ENCODE measurements at regions not wholly inside any gene's neighbourhood (a gene's known extent, or its start where the extent isn't known, plus 50 kb on each side); places are given as distances from the start of the nearest gene placed in this dataset.
"Not testable (repeated sequence)": the region's sequence is repeated elsewhere in the genome, so short reads cannot be mapped to it uniquely, and the experiment has no call there.

DNA sequence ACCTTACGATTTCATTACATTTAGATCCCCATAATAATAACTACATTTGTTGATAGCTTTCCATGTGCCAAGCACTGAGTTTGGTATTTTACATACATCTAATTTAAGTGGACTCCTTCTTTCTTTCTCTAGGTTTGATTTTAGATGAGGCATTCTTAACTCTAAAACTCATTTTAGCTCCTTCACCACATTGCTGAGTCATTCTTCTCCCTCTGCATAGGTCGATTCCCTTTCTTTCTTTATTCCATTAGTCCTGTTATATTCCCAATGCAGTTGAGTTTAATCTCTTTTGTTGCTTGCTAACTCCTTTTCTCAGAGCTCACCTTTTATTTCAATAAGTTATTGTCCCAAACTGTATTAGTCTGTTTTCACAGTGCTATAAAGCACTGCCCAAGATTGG is 329.8 kb downstream of the TAF11L14 start:
- DNase-seq (ENCODE audit: low read depth) = peak; percentile 18

DNA sequence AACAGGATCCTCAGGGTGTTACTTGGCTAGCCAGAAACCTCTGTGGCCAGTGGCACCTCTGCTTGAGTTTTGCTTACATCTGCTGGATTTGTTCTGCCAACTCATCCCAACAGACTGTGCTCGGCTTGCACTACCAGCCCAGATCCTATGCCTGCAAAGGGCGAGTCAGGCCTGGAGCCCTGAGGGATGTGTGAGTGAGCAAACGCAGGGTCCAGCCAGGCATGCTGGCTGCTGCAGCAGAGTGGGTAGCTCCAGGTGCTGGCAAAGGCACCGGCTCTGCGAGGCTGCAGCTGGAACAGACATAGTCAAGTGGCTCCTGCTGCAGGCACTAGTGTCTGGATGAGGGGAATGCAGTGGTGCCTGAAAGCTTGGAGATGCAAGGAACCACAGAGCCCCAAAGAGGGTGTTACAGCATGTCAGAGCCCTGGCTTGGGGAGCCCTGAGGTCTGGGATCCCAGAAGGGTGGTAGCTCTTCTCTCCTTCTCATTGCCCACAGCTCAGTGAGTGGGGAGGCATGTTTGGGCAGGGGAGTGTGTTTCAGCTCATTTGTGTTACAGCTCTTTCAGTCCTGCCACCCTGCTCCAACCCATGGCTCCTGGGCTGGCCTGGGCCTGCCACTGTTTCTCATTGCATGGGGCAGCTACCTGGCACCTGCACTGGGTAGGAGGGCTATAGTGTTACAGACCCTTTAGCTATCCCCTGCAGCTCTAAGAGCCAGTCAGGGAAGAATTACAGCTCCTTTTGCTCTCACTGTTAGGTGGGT is 332.6 kb downstream of the TAF11L14 start:
- peak; percentile 7 for DNase-seq (ENCODE audit: low read depth)

DNA sequence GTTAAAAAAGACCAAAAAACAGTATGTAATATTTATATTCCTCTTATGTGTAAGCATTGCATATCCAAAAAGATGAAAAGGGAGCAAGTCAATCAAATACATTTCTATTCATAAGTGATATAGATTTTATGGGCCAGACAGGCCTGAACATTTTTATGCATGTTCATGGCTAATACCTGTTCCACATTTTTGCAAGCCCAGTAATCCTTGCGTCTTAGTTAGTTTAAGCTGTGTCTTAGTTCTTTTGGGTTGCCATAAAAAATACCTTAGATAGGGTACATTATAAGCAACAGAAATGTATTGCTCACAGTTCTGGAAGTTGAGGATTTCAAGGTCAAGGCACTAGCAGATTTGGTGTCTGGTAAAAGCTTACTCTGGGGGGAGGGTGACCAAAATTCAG is 342.1 kb downstream of the TAF11L14 start:
- DNase-seq (ENCODE audit: low read depth) = no peak

DNA sequence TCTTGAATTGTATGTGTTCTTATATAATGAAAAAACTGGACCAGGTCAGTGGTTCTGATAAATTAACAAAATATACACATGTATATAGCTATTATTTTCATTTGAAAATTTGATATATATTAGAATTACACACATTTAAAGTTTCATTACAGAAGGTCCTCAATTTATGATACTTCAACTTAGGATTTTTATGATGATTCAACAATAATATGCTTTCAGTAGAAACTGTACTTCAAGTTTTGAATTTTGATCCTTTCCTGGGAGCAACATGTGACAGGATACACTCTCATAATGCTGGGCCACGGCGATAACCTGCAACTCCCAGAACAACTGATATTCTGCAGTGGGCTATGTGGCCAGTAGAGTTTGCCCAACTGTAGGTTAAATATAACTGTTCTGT is 344.7 kb downstream of the TAF11L14 start:
- DNase-seq (ENCODE audit: low read depth) = no peak

DNA sequence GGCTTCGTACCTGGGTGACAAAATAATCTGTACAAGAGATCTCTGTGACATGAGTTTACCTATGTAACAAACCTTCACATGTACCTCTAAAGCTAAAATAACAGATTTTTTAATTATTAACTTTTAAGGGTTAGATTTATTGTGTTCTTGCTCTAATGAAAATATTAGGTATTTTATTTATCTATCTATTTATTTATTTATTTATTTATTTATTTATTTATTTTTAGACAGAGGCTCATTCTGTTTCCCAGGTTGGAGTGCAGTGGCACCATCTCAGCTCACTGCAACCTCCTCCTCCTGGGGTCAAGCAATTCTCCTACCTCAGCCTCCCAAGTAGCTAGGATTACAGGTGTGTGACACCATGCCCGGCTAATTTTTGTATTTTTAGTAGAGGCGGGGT is 348.4 kb downstream of the TAF11L14 start:
- DNase-seq (ENCODE audit: low read depth) = not testable (repeated sequence)

DNA sequence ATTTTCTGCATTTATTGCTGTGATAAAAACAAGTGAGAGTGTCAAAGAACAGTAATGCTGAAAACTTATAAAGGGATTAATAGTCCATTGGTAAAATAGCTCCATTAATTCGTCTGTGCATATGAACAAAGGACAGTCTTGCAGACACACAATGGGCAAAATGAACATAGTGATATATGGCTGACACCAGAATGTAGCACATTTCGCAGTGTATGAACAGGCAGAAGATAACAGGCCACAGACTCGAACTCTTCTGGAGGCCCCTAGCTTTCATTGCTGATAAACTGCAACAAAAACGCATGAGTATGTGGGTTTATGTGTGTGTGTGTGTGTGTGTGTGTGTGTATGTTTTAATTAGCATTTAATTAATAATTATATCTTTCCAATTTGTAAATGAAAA is 354.8 kb downstream of the TAF11L14 start:
- DNase-seq (ENCODE audit: low read depth) = no peak

DNA sequence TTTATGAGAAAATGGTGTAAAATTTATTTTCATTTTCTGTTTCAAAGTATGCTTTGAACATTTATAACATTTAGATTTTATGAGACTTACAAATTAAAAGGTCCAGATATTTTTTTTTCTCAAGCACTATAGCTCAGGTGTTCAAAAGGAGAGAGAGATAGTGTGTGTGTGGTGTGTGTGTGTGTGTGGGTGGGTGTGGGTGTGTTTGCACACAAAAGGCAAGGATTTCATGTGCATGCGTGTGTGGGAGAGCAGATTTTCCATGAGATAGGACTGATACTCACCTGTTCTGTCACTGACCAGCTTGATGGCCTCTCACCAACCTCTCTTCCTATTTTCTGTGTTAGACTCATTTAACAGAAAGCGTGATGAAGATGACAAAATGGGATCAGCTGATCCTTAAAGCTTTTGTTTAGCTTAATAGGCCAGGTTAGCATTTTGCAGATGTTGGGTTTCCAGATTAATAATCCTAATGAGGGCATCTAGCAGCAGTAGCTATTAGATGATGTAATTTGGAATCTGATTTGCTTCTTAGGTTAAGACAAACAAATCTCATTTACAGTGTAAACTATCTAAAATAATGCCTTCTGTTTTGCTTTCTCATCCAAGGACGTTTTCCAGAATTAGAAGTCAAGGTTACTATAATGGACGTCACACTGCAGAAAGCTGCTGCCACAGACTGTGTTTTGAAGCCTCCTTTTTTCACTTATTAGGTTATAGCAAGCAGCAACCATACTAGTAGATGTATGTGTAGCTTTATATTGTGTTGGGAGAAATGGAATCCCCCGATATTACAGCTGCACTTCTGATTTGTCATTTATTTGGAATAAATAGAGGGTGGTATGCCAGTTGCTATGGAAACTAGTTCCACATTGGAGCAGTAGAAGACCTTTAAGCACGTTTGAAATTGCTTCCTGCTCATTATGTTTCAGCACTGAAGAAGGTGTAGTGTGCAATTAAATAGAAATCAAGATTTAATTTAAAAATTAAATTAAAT is 355.6 kb downstream of the TAF11L14 start:
- DNase-seq (ENCODE audit: low read depth) = no peak

DNA sequence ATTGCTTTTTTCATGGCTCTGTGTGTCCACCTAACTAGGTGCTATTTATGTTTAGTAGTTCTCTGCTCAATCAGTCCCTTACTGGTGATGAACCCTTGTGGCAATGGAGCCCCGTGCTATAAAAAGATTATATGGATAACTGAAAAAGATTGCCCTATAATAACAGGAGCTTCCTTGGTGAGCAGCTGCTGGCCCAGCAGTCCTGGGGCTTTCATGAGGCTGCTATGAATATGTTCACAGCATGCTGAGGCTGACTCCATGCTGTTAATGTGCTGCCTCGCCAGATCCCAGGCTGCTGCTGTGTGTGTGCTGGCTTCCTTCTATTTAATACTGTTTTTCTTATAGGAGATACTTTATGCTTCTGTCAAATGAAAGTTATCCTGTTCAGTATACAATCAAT is 357.5 kb downstream of the TAF11L14 start:
- DNase-seq (ENCODE audit: low read depth) = no peak

DNA sequence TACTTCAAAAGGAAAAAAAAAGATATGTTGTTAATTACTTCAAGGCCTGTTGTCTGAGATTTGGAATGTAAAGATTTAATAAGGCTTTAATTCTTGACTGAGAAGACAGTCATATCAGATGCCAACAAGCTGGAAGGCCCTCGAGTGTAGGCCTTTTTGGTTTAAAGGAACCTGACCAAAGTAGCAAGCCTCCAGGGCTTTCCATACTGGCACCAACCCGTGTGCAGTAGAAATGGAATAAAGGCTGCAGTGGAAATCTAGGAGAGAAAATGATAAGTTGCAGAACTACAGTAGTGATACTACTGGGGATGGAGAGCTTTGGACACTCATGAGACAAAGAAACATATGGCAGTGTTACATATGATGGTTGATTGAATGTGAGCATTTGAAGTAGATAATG is 358.0 kb downstream of the TAF11L14 start:
- no peak for DNase-seq (ENCODE audit: low read depth)

DNA sequence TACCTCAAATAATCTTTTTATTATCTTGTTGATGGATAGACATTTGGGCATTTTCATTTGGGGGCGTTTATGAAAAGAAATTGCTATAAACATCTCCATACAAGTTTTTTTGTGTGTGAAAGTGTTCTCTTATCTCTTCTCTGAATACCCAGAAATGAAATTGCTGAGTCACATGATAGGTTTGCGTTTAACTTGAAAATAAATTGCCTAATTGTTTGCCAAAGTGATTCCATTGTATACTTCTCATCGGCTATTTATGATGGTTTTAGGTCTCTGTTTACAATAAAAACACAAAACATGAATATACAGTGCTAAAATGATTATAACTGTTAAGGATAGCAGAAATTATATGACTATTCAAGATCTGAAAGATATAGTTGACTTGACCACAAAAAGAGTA is 361.7 kb downstream of the TAF11L14 start:
- no peak for DNase-seq (ENCODE audit: low read depth)

DNA sequence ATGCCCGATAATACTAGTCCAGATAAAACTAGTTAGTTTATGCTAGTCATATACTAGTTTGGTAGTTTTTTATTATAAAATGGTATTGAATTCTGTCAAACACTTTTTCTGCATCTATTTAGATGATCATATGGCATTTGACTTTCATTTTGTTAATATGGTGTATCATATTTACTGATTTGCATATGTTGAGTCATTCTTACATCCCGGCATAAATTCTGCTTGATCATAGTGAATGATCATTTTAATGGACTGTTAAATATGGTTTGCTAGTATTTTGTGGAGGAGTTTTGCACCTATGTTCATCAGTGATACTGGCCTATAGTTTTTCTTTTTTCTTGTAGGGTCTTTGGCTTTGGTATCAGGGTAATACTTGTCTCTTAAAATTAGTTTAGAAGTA is 365.6 kb downstream of the TAF11L14 start:
- DNase-seq (ENCODE audit: low read depth) = no peak

DNA sequence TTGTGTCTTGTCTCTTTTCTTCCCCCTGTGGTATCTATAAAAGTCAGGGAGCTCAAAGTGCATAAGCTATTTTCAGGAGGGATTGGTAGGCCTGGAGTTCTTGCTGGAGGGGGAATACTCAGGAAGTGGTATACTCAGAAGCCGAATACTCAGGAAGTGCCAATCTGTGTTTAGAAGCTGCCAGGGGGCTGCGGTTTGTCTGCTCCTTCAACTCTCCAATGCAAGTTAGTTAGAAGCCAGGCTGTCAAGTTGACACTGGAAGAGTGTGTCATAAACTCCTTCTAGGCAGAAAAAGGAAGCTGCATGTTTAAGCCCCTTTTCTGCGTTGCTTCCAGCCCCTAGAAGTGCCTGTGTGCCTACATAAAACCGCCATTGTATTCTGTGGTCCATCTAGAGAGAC is 366.5 kb downstream of the TAF11L14 start:
- DNase-seq (ENCODE audit: low read depth) = peak; percentile 95

DNA sequence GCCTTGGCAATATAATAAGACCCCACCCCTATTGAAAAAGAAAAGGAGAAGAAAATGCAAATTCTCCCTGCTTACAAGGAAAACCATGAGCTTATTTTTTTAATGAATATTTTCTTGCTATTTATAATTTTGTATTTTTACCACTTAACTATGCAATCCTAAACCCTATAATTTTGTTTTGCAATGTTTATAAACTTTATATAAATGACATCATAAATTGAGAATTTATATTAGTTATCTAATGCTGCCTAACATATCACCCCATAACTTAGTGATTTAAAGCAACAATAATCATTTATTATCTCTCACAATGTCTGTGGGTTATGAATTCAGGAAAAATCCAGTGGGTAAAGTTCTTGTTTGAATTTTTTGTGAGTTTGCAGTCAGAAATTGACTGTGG is 369.1 kb downstream of the TAF11L14 start:
- DNase-seq (ENCODE audit: low read depth) = no peak

DNA sequence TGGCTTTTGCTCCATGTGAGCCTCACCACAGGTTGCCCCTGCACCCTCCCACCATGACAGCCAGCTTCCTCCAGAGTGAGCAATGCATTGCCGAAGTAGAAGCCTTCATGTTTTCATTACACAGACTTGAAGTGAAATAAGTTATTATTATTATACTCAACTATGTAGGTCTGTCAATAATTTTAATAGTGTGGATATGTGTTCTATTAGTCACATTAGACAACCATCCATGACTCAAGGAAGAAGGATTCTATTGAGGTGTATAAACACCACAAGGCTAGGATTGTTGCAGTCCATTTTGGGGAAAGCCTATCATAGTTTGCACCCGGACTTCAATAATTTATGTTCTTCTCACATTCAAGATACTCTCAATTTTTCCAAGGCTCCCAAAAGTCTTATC is 369.5 kb downstream of the TAF11L14 start:
- DNase-seq (ENCODE audit: low read depth) = no peak

DNA sequence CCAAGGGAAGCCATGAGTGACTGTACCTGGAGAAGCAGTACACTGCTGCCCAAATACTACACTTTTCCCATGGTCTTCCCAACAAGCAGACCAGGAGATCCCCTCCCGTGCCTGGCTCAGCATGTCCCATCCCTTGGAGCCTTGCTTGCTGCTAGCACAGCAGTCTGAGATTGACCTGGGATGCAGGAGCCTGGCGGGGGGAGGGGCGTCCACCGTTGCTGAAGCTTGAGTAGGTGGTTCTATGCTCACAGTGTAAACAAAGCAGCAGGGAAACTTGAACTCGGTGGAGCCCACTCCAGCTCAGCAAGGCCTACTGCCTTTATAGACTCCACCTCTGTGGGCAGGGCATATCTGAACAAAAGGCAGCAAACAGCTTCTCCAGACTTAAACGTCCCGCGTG is 372.0 kb downstream of the TAF11L14 start:
- not testable (repeated sequence) for DNase-seq (ENCODE audit: low read depth)

DNA sequence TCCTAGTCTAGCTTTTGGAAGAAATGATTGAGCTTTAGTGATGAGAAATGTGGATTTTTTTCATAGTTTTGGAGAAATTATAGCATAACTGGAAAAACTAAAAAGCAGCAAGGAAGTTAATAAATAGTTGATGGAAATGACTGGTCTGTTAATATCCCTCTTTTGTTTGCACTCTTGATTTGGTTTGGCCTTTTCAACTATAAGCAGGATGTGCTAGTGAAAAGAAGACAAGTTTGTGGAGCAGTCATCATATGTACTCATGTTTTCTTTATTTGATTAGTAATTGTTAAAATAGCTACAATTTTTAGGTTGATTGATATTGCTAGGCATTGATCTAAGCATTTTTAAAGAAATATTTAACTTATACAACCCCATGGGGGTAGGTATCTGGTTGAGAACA is 374.7 kb downstream of the TAF11L14 start:
- no peak for DNase-seq (ENCODE audit: low read depth)

DNA sequence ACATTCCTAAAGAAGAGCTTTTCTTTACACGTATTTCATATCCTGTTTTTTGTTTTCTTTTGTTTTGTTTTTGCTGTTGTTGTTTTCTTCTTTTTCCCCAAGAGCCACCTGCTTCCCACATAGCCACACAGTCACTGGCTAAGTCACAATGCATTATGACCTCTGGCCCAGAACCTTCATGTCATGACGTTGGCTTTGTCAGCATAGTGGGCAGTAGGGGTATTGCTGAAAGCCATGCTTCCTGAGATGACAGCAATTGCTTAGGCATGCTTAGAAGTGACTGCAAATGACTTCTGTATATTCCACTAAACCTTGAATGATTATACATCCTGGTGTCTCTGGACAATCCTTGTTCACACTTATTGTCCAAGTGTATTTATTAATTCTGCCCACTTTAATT is 375.8 kb downstream of the TAF11L14 start:
- no peak for DNase-seq (ENCODE audit: low read depth)

DNA sequence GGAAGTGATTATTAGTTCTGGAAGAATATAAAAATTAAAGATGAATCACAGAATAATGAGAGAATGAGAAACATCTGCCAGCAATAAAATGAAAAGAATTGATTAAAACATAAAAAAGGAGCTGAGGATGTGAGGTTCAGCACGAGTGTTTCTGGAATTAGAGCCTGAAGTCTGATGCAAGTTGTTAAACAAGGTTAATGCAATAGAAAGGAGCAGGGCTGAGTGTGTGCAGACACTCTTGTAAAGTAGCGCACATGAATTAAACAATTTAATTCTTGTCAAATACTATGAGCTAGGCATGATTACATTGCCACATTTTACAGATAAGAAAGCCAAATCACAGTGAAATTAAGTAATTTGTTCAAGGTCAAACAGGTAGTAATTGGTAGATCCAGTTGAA is 384.2 kb downstream of the TAF11L14 start:
- DNase-seq (ENCODE audit: low read depth) = no peak

DNA sequence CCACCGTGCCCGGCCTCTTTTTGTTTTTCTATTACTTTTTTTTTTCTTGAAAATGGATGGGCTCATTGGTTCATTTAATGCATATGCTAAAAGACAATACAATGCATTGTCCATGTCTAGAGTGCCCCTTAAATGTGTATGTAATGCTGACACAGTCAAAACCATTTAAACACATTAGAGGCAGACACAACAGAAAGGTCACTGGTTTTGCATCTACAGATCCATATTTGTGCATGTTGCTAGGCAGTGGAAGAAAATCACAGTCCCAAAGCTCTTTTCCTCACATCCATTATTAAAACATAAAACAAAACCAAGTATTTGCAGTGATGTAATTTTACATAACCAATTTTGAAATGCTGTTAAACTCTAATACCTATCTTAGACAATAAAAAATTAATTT is 389.0 kb downstream of the TAF11L14 start:
- DNase-seq (ENCODE audit: low read depth) = no peak

DNA sequence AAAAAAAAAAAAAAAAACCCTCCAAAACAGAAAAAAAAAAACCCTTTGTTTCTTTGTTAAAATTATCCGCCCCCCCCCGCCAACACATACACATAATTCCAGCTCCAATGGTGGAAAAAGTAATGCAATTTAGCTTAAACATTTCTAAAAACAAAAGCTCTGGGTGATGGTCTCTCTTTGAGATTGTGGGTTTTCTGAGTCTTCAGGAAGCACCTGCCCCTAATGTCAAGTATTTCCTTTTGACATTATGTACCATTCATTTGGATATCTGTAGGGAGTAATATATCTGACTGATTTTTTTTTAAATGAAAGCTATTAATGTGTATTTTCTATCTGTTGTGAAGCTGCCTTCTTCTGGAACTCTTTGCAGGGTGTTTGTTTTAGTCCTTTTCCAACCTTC is 389.7 kb downstream of the TAF11L14 start:
- no peak for DNase-seq (ENCODE audit: low read depth)

DNA sequence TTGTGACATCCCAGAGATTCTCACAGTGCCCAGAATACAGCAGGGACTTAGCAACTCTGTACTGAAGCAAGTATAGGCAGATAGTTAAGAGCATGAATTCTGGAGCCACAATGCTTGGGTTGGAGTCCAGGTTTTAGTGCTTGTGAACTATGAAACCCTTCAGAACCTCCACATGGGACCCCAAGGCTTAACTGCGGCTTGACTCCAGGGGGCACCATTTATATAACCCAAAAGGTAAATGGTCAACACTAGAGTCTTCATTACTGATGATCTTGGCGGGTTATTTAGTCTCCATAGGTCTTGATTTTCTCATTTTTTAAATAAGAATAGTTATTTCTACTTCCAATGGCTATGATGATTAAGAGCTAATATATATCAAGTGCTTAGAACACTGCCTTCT is 390.3 kb downstream of the TAF11L14 start:
- DNase-seq (ENCODE audit: low read depth) = no peak

DNA sequence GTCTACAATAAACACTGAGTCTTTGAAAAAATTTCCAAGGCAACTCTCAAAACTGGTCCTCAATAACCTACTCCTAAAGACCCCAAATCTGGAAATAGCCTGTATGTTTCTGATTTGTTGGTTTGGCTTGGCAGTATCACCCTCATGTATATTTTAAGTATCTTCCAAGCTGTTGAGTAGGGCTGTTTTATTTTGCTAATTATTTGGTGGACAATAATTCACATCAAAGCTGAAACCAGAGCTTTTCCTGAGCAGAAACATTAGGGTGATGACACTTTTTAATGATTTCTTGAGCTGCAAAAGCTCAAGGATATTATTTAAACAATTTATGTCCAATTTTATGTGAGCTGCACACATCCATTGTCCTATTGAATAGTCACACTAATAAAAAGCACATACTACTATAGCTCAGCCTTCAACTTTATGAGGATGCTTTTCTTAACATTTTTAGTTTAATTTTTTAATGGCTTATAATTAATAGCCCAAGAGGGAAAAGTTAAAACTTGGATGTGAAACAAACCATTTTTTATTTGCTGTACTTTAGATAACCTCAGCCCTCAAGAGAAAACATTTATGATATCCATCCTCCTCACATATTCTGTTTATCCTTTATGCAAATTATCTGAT is 393.1 kb downstream of the TAF11L14 start:
- no peak for DNase-seq (ENCODE audit: low read depth)
